ENCODE measurements at regions not wholly inside any gene's neighbourhood (a gene's known extent, or its start where the extent isn't known, plus 50 kb on each side); places are given as distances from the start of the nearest gene placed in this dataset.
"Not testable (repeated sequence)": the region's sequence is repeated elsewhere in the genome, so short reads cannot be mapped to it uniquely, and the experiment has no call there.

DNA sequence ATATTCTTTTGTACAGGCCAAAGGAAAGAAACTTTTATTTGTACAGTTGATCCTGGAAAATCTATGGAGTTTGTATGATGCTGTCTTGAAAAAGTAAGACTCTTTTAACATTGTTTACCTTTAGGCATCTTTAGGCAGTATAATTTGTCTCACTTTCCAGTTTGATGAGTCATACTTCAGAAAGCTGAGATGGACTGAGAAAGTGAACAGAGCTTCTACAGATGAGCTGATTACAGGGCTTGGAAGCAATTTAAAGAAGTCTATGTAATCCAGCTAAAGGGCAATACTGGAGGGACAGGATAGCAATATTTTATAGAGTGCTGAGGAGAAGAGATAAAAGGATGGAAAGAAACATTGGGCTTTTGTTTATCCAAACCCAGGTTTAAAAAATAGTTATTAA lies 123.5 kb upstream of the GOLGA6L4 start:
- H3K79me2 ChIP-seq (ENCODE audit: insufficient read depth) = no peaks in the 10 kb centered on the region

DNA sequence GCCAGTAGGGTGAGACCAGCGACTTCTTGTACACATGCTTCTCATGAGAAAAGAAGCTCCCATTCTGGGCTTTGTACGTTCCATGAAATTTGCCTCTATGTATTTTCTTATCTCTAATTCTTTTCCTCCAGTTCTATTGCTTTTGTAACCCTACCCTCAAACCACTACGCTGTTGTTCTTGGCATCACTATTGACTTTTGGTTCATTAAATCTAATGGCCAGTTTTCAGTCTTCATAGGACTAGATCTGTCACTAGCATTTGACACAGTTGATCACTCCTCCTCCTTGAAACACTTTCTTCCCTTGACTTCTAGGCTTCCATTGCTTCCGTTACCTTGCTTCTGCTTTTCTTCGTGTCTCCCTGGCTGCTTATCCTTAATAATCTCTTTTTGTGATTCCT lies 121.7 kb upstream of the GOLGA6L4 start:
- no peaks in the 10 kb centered on the region for H3K79me2 ChIP-seq (ENCODE audit: insufficient read depth)
- ChIA-PET POLR2A (no interaction called here), CTCF (no interaction called here)
- no peaks in the 10 kb centered on the region for H4K20me1 ChIP-seq (ENCODE audit: insufficient read depth)
- no peaks in the 10 kb centered on the region for H3K36me3 ChIP-seq (replicated peaks in 1 of 2; ENCODE audit: control insufficient read depth in 1 of 2, insufficient read depth in 2 of 2, low read length in 1 of 2)
- no peaks in the 10 kb centered on the region; a peak in 1 of 4 replicates for H3K4me1 ChIP-seq (ENCODE audit: control insufficient read depth in 1 of 2, insufficient read depth in 2 of 2, low read depth in 1 of 2, low read length in 1 of 2)
- WGBS (ENCODE audit: low lambda C conversion rate) = 73% methylated on average over 5 of the region's 5 CpGs
- no peak overlapping the region for H2AFZ ChIP-seq (ENCODE audit: low read depth)
- H3K4me2 ChIP-seq = no peak overlapping the region
- no peaks in the 10 kb centered on the region for H3K9me2 ChIP-seq
- no peak overlapping the region for H3K27ac ChIP-seq (ENCODE audit: low read depth in 2 of 2, low read length in 1 of 2)
- no peaks in the 10 kb centered on the region for H3K27me3 ChIP-seq (ENCODE audit: insufficient read depth)
- no peak overlapping the region for H3K9ac ChIP-seq
- H3K9me3 ChIP-seq = no peaks in the 10 kb centered on the region
- no peak for DNase-seq
- H3K4me3 ChIP-seq (ENCODE audit: low read depth in 2 of 2, low read length in 1 of 2) = no peak overlapping the region
- no peak for TF ChIP-seq FOXJ3 (CRISPR knock-in tag; IDR thresholded peaks at IDR 0.05)
- no peak for TF ChIP-seq FOXM1 (IDR thresholded peaks at IDR 0.05; ENCODE audit: low read depth)
- H3F3A ChIP-seq (replicated peaks; ENCODE audit: insufficient read depth) = peaks cover 3% of the 10 kb centered on the region

More for the DNA sequence above, 123.5 kb upstream of the GOLGA6L4 start:
- H3K9me3 ChIP-seq = no peaks in the 10 kb centered on the region
- H3K27ac ChIP-seq (ENCODE audit: low read depth in 2 of 2, low read length in 1 of 2) = peak overlapping the region in 1 of 2 experiments; percentile 58; a peak in 2 of 4 replicates
- no peaks in the 10 kb centered on the region; a peak in 1 of 4 replicates for H3K4me1 ChIP-seq (ENCODE audit: control insufficient read depth in 1 of 2, insufficient read depth in 2 of 2, low read depth in 1 of 2, low read length in 1 of 2)
- TF ChIP-seq FOSL2 (IDR thresholded peaks at IDR 0.05; ENCODE audit: borderline replicate concordance, low read depth) (peak; percentile 77), EZH2phosphoT487 (IDR thresholded peaks at IDR 0.05; ENCODE audit: borderline replicate concordance, low read depth) (no peak), MEF2A (IDR thresholded peaks at IDR 0.05; ENCODE audit: borderline replicate concordance, low read depth) (no peak), TEAD4 (IDR thresholded peaks at IDR 0.05; ENCODE audit: borderline replicate concordance, insufficient read depth) (no peak), GABPA (IDR thresholded peaks at IDR 0.05; ENCODE audit: low read depth) (no peak), JUND (IDR thresholded peaks at IDR 0.05) (peak; percentile 72), TCF12 (IDR thresholded peaks at IDR 0.05) (peak; percentile 60), CHD2 (IDR thresholded peaks at IDR 0.05; ENCODE audit: low read length, partially characterized antibody) (no peak), NFIC (IDR thresholded peaks at IDR 0.05; ENCODE audit: borderline replicate concordance) (0 out of 2 replicates have a peak, but pooled peaks have one; percentile 12)
- TF ChIP-seq, protein P1, sequence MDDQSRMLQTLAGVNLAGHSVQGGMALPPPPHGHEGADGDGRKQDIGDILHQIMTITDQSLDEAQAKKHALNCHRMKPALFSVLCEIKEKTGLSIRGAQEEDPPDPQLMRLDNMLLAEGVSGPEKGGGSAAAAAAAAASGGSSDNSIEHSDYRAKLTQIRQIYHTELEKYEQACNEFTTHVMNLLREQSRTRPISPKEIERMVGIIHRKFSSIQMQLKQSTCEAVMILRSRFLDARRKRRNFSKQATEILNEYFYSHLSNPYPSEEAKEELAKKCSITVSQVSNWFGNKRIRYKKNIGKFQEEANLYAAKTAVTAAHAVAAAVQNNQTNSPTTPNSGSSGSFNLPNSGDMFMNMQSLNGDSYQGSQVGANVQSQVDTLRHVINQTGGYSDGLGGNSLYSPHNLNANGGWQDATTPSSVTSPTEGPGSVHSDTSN (IDR thresholded peaks at IDR 0.05) = peak; percentile 60
- no peaks in the 10 kb centered on the region for H4K20me1 ChIP-seq (ENCODE audit: insufficient read depth)
- no peak overlapping the region for H2AFZ ChIP-seq (ENCODE audit: low read depth)
- H3K27me3 ChIP-seq (ENCODE audit: insufficient read depth) = no peaks in the 10 kb centered on the region
- ChIA-PET CTCF (no interaction called here), POLR2A (no interaction called here)
- peaks cover 3% of the 10 kb centered on the region for H3F3A ChIP-seq (replicated peaks; ENCODE audit: insufficient read depth)
- no peaks in the 10 kb centered on the region for H3K36me3 ChIP-seq (replicated peaks in 1 of 2; ENCODE audit: control insufficient read depth in 1 of 2, insufficient read depth in 2 of 2, low read length in 1 of 2)
- no peak overlapping the region for H3K4me3 ChIP-seq (ENCODE audit: low read depth in 2 of 2, low read length in 1 of 2)
- no peak overlapping the region for H3K9ac ChIP-seq
- DNase-seq = no peak
- peak overlapping the region; percentile 5; the same call in 1 of the 2 replicates for H3K4me2 ChIP-seq
- H3K9me2 ChIP-seq = no peaks in the 10 kb centered on the region

DNA sequence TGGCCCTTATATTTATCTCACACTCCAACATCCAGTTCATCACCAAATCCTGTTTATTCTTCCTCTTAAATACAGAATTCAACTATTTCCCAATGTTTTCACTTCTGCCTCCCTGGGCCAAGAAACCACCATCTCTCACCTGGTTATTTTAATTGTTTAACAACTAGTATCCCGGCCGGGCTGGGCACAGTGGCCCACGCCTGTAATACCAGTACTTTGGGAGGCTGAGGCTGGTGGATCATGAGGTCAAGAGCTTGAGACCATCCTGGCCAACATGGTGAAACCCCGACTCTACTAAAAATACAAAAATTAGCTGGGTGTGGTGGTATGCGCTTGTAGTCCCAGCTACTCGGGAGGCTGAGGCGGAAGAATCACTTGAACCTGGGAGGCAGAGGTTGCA lies 120.9 kb upstream of the GOLGA6L4 start:
- H3K9me3 ChIP-seq; H3F3A ChIP-seq (replicated peaks; ENCODE audit: insufficient read depth); H3K9me2 ChIP-seq; H3K27ac ChIP-seq (ENCODE audit: low read depth in 2 of 2, low read length in 1 of 2); H3K4me2 ChIP-seq; H2AFZ ChIP-seq (ENCODE audit: low read depth); H3K36me3 ChIP-seq (replicated peaks in 1 of 2; ENCODE audit: control insufficient read depth in 1 of 2, insufficient read depth in 2 of 2, low read length in 1 of 2); H4K20me1 ChIP-seq (ENCODE audit: insufficient read depth); CTCF ChIA-PET; H3K4me3 ChIP-seq (ENCODE audit: low read depth in 2 of 2, low read length in 1 of 2); H3K79me2 ChIP-seq (ENCODE audit: insufficient read depth); H3K9ac ChIP-seq; H3K27me3 ChIP-seq (ENCODE audit: insufficient read depth); POLR2A ChIA-PET; DNase-seq; H3K4me1 ChIP-seq (ENCODE audit: control insufficient read depth in 1 of 2, insufficient read depth in 2 of 2, low read depth in 1 of 2, low read length in 1 of 2): not testable (repeated sequence)
- 84% methylated on average over 7 of the region's 7 CpGs for WGBS (ENCODE audit: low lambda C conversion rate)
